ENCODE measurements at regions not wholly inside any gene's neighbourhood (a gene's known extent, or its start where the extent isn't known, plus 50 kb on each side); places are given as distances from the start of the nearest gene placed in this dataset.

- TF ChIP-seq ETS1 (IDR thresholded peaks at IDR 0.05) (no peak), CTCF (conservative IDR thresholded peaks at IDR 0.05; ENCODE audit: low read depth in 2 of 2) (no peak)
These were observed 522.5 kb downstream of the ETV1 start (continued) for GRCh38 chr7:13466874-13467547.

- no peaks in the 10 kb centered on the region for H3K27me3 Mint-ChIP-seq (ENCODE audit: insufficient read depth, low read depth, poor library complexity)
- H3K4me3 Mint-ChIP-seq: no peak overlapping the region
- Histone ChIP-seq H3K9me2 (ENCODE audit: insufficient read depth) (no peaks in the 10 kb centered on the region), H3K4me2 (no peak overlapping the region), H3K27ac (ENCODE audit: low read depth) (no peak overlapping the region), H3K4me3 (no peak overlapping the region), H2AFZ (no peak overlapping the region), H3K4me1 (ENCODE audit: insufficient read depth) (no peaks in the 10 kb centered on the region), H3F3A (replicated peaks; ENCODE audit: low read depth) (no peaks in the 10 kb centered on the region), H3K79me2 (replicated peaks; ENCODE audit: insufficient read depth) (no peaks in the 10 kb centered on the region), H3K36me3 (ENCODE audit: insufficient read depth) (no peaks in the 10 kb centered on the region), H3K27me3 (ENCODE audit: insufficient read depth) (no peaks in the 10 kb centered on the region), H4K20me1 (replicated peaks; ENCODE audit: insufficient read depth) (no peaks in the 10 kb centered on the region)
- H3K36me3 Mint-ChIP-seq (ENCODE audit: low read depth): no peaks in the 10 kb centered on the region
- TF ChIP-seq STAT1 (IDR thresholded peaks at IDR 0.05; ENCODE audit: unreplicated experiment): no peak
- peak; percentile 50 to 65 for TF ChIP-seq CTCF (conservative IDR thresholded peaks at IDR 0.05; ENCODE audit: low read depth in 2 of 2)
- H3K4me1 Mint-ChIP-seq: no peaks in the 10 kb centered on the region; the same call in 2 of the 3 replicates
- peak overlapping the region; percentile 63; the same call in 1 of the 2 replicates for H3K27ac Mint-ChIP-seq
- DNase-seq (ENCODE audit: low spot score): peak; percentile 13
- H3K9me3 Mint-ChIP-seq: no peaks in the 10 kb centered on the region
- ATAC-seq: no peak
These were observed 512.5 kb downstream of the ETV1 start for GRCh38 chr7:13476881-13477444.

DNA sequence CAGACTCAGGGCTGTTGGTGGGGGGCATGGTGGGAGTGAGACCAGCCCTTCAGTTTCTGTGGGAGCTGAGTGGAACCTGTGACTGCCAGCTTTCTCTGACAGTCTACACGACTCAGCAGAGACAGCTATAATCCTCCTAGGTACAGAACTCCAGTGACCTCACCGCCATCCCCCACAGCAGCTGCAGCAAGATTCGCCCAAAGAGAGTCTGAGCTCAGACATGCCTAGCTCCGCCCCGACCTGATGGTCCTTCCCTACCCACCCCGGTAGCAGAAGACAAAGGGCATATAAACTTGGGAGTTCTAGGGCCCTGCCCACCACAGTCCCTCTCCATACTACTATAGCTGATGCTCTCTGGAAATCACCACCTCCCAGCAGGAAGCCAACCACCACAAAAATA is 500.1 kb downstream of the ETV1 start:
- Mint-ChIP-seq H3K36me3 (ENCODE audit: low read depth) (no peaks in the 10 kb centered on the region), H3K27me3 (ENCODE audit: insufficient read depth, low read depth, poor library complexity) (no peaks in the 10 kb centered on the region), H3K4me3 (no peak overlapping the region), H3K4me1 (no peaks in the 10 kb centered on the region), H3K9me3 (no peaks in the 10 kb centered on the region; the same call in 1 of the 3 replicates), H3K27ac (no peak overlapping the region)
- no peaks in the 10 kb centered on the region for H3K27me3 ChIP-seq (ENCODE audit: insufficient read depth)
- no peak overlapping the region for H3K4me2 ChIP-seq
- no peaks in the 10 kb centered on the region for H4K20me1 ChIP-seq (replicated peaks; ENCODE audit: insufficient read depth)
- no peaks in the 10 kb centered on the region for H3K79me2 ChIP-seq (replicated peaks; ENCODE audit: insufficient read depth)
- no peaks in the 10 kb centered on the region; the same call in 1 of the 2 replicates for H3K4me1 ChIP-seq (ENCODE audit: insufficient read depth)
- H3F3A ChIP-seq (replicated peaks; ENCODE audit: low read depth): no peaks in the 10 kb centered on the region
- H3K36me3 ChIP-seq (ENCODE audit: insufficient read depth): no peaks in the 10 kb centered on the region
- H2AFZ ChIP-seq: no peak overlapping the region
- DNase-seq (ENCODE audit: low spot score) (no peak), ATAC-seq (no peak)
- peaks cover 12% of the 10 kb centered on the region; the same call in 1 of the 2 replicates for H3K9me2 ChIP-seq (ENCODE audit: insufficient read depth)
- no peak overlapping the region for H3K27ac ChIP-seq (ENCODE audit: low read depth)
- no peak overlapping the region for H3K4me3 ChIP-seq
- TF ChIP-seq CTCF (conservative IDR thresholded peaks at IDR 0.05; ENCODE audit: low read depth in 2 of 2) (no peak), EZH2 (IDR thresholded peaks at IDR 0.05; ENCODE audit: low read depth, unreplicated experiment) (no peak)

All from GM23338 (cell line).